Hepatocyte (in vitro differentiated cells): ENCODE measurements at regions not wholly inside any gene's neighbourhood (a gene's known extent, or its start where the extent isn't known, plus 50 kb on each side); places are given as distances from the start of the nearest gene placed in this dataset.

ENCODE experiments used
- DNase-seq: peaks from one replicate; pipeline ENCODE4 v3.0.0-alpha.2; 2016; ENCODE audit warnings: low spot score
- H2AFZ ChIP-seq: fragments of 200-600 bp; sonication (generic); 2 replicates; pipeline ENCODE4 v1.6.0; 2016; ENCODE audit warnings: antibody characterized with exemption, mild to moderate bottlenecking
- H3K27ac ChIP-seq: fragments of 200-600 bp; sonication (generic); 2 replicates; pipeline ENCODE4 v1.5.1; 2016; ENCODE audit warnings: mild to moderate bottlenecking
- H3K27me3 ChIP-seq: fragments of 200-600 bp; sonication (generic); 2 replicates; pipeline ENCODE4 v1.6.1; 2016
- H3K36me3 ChIP-seq: fragments of 200-600 bp; sonication (generic); replicated peaks from 2 replicates; pipeline ENCODE4 v1.5.1; 2016; ENCODE audit warnings: low read depth; ENCODE audit not compliant: insufficient read depth
- H3K4me1 ChIP-seq: fragments of 200-600 bp; sonication (generic); 2 replicates; pipeline ENCODE4 v1.5.1; 2016; ENCODE audit warnings: mild to moderate bottlenecking, moderate library complexity; ENCODE audit not compliant: insufficient read depth
- H3K4me2 ChIP-seq: fragments of 200-600 bp; sonication (generic); 2 replicates; pipeline ENCODE4 v1.6.0; 2016
- H3K4me3 ChIP-seq: fragments of 200-600 bp; sonication (generic); 2 replicates; pipeline ENCODE4 v1.5.1; 2016; ENCODE audit warnings: mild to moderate bottlenecking
- H3K79me2 ChIP-seq: fragments of 200-600 bp; sonication (generic); 2 replicates; pipeline ENCODE4 v1.6.0; 2017; ENCODE audit warnings: mild to moderate bottlenecking
- H3K9me2 ChIP-seq: fragments of 200-600 bp; sonication (generic); replicated peaks from 2 replicates; pipeline ENCODE4 v1.6.0; 2017; ENCODE audit warnings: mild to moderate bottlenecking; ENCODE audit not compliant: insufficient read depth
- H3K9me3 ChIP-seq: fragments of 200-600 bp; sonication (generic); 2 replicates; pipeline ENCODE4 v1.5.1; 2016; ENCODE audit warnings: low read depth, mild to moderate bottlenecking
- H4K20me1 ChIP-seq: fragments of 200-600 bp; sonication (generic); 2 replicates; pipeline ENCODE4 v1.6.0; 2016; ENCODE audit warnings: mild to moderate bottlenecking; ENCODE audit not compliant: insufficient read depth, poor library complexity, severe bottlenecking
- CTCF ChIP-seq: fragments of 200-600 bp; sonication (generic); IDR thresholded peaks from 2 replicates; pipeline ENCODE4 v1.5.1; 2016; ENCODE audit warnings: antibody characterized with exemption, mild to moderate bottlenecking; ENCODE audit not compliant: poor library complexity
- EZH2 ChIP-seq: fragments of 200-600 bp; sonication (generic); IDR thresholded peaks from 2 replicates; pipeline ENCODE4 v1.6.1; 2016; ENCODE audit warnings: antibody characterized with exemption, mild to moderate bottlenecking, borderline replicate concordance
- EZH2phosphoT487 ChIP-seq: fragments of 200-600 bp; sonication (generic); IDR thresholded peaks from one replicate; pipeline ENCODE4 v1.6.1; 2018; ENCODE audit warnings: antibody characterized with exemption, mild to moderate bottlenecking, low read depth, moderate library complexity; ENCODE audit not compliant: unreplicated experiment, severe bottlenecking
- WGBS: methylation state at CpG from one replicate; pipeline ENCODE4 v1.1.6; 2016; ENCODE audit warnings: low lambda C conversion rate; ENCODE audit errors: missing lambda C conversion rate; 5-methylcytosine and 5-hydroxymethylcytosine counted together

GRCh38 chr1:82721702-82722101 is 921.0 kb downstream of the ADGRL2 start:
- Histone ChIP-seq H3K36me3 (no peaks in the 10 kb centered on the region), H2AFZ (no peak overlapping the region), H3K9me3 (no peaks in the 10 kb centered on the region), H3K27me3 (no peaks in the 10 kb centered on the region), H4K20me1 (no peaks in the 10 kb centered on the region), H3K79me2 (no peaks in the 10 kb centered on the region), H3K4me3 (no peak overlapping the region), H3K27ac (no peak overlapping the region), H3K4me1 (no peaks in the 10 kb centered on the region), H3K9me2 (no peaks in the 10 kb centered on the region), H3K4me2 (no peak overlapping the region)
- TF ChIP-seq EZH2phosphoT487 = no peak
- DNase-seq = no peak
- 75% methylated on average over 3 of the region's 3 CpGs for WGBS

GRCh38 chr1:82718719-82719419 is 918.1 kb downstream of the ADGRL2 start:
- no peak for DNase-seq
- Histone ChIP-seq H3K27me3 (no peaks in the 10 kb centered on the region), H3K9me2 (no peaks in the 10 kb centered on the region), H3K36me3 (no peaks in the 10 kb centered on the region), H4K20me1 (no peaks in the 10 kb centered on the region), H3K27ac (no peak overlapping the region), H3K4me1 (no peaks in the 10 kb centered on the region), H3K4me2 (no peak overlapping the region), H3K4me3 (no peak overlapping the region), H2AFZ (no peak overlapping the region), H3K9me3 (no peaks in the 10 kb centered on the region), H3K79me2 (no peaks in the 10 kb centered on the region)
- TF ChIP-seq EZH2 (no peak), CTCF (no peak)
- 76% methylated on average over 1 of the region's 1 CpG for WGBS

GRCh38 chr1:82710091-82710490 is 909.4 kb downstream of the ADGRL2 start:
- H3K36me3 ChIP-seq = no peaks in the 10 kb centered on the region
- no peak for TF ChIP-seq EZH2
- TF ChIP-seq EZH2phosphoT487 = no peak

GRCh38 chr1:82707681-82708080 is 906.9 kb downstream of the ADGRL2 start:
- no peaks in the 10 kb centered on the region for H3K36me3 ChIP-seq
- no peak for TF ChIP-seq CTCF
- no peak for TF ChIP-seq EZH2
- no peak for TF ChIP-seq EZH2phosphoT487
- no peaks in the 10 kb centered on the region for H3K9me3 ChIP-seq
- no peaks in the 10 kb centered on the region for H3K4me1 ChIP-seq
- no peak overlapping the region for H2AFZ ChIP-seq
- no peak for DNase-seq
- no peak overlapping the region for H3K4me2 ChIP-seq
- no peaks in the 10 kb centered on the region for H4K20me1 ChIP-seq
- WGBS = 96% methylated on average over 1 of the region's 1 CpG
- H3K27ac ChIP-seq = no peak overlapping the region
- no peaks in the 10 kb centered on the region for H3K9me2 ChIP-seq
- H3K27me3 ChIP-seq = no peaks in the 10 kb centered on the region
- H3K79me2 ChIP-seq = no peaks in the 10 kb centered on the region
- no peak overlapping the region for H3K4me3 ChIP-seq

More at GRCh38 chr1:82710091-82710490, 909.4 kb downstream of the ADGRL2 start:
- no peaks in the 10 kb centered on the region for H4K20me1 ChIP-seq
- no peaks in the 10 kb centered on the region for H3K27me3 ChIP-seq
- H2AFZ ChIP-seq = no peak overlapping the region
- H3K79me2 ChIP-seq = no peaks in the 10 kb centered on the region
- no peak overlapping the region for H3K27ac ChIP-seq
- no peak overlapping the region for H3K4me3 ChIP-seq
- H3K9me3 ChIP-seq = no peaks in the 10 kb centered on the region
- H3K4me1 ChIP-seq = no peaks in the 10 kb centered on the region
- no peaks in the 10 kb centered on the region for H3K9me2 ChIP-seq
- DNase-seq = no peak
- no peak overlapping the region for H3K4me2 ChIP-seq
